HepG2 (cell line): ENCODE measurements at regions not wholly inside any gene's neighbourhood (a gene's known extent, or its start where the extent isn't known, plus 50 kb on each side); places are given as distances from the start of the nearest gene placed in this dataset.

Experiments used
- ATAC-seq: fragments of 200-7000 bp; cut with Tn5 transposase; 3 replicates; pipeline ENCODE4 v1.9.1; 2020; ENCODE audit warnings: mild to moderate bottlenecking, moderate library complexity
- BruUV-seq: library from RNA; stranded (reverse); fragments of 400-500 nt; replicated peaks from 2 replicates; lab custom pipeline; 2021; lab: Mats Ljungman, UMichigan
- CTCF ChIA-PET: fragments of 300-600 bp; formaldehyde crosslinking; extraction: SDS; loops from one replicate; lab custom pipeline; 2021; ENCODE audit warnings: low total read pairs, inconsistent platforms, low intra/inter-chr PET ratio; lab: Yijun Ruan, JAX
- POLR2A ChIA-PET: fragments of 350-600 bp; sonication (Branson Sonifier 250); formaldehyde crosslinking; loops from one replicate; lab custom pipeline; 2020; ENCODE audit warnings: antibody characterized with exemption, inconsistent platforms; lab: Yijun Ruan, JAX
- DNase-seq: peaks from one replicate; pipeline ENCODE4 v3.0.0-alpha.2; 2015; ENCODE audit warnings: low spot score
- FAIRE-seq: peaks from 3 replicates; lab custom pipeline; 2011; peaks lifted over from hg19 to GRCh38; lab: Jason Lieb, UNC
- H2AFZ ChIP-seq: one replicate; pipeline ENCODE4 v1.6.1; 2011; ENCODE audit warnings: low read length, inconsistent platforms
- H3K27ac ChIP-seq: fragments of 300-600 bp; 3 replicates; pipeline ENCODE4 v1.8.0; 2011; ENCODE audit warnings: mixed run types, mild to moderate bottlenecking, mixed read lengths, low read length, inconsistent platforms; ENCODE audit not compliant: insufficient read depth; ENCODE audit errors: extremely low read length
- H3K27me3 ChIP-seq, 2 experiments: fragments of 200-600 bp in 1 of 2; 2 replicates in 1 of 2; 3 replicates in 1 of 2; pipeline versions ENCODE4 v1.6.0 to v1.8.0; 2011; ENCODE audit warnings: low read length in 2 of 2, mild to moderate bottlenecking in 2 of 2, moderate library complexity in 2 of 2, inconsistent platforms in 1 of 2; ENCODE audit not compliant: insufficient read depth in 2 of 2, control insufficient read depth in 1 of 2
- H3K36me3 ChIP-seq, 2 experiments: fragments of 200-600 bp in 1 of 2; replicated peaks in 1 of 2; 2 replicates in 1 of 2; 3 replicates in 1 of 2; pipeline versions ENCODE4 v1.5.1 to v1.8.0; 2011; ENCODE audit warnings: low read length in 2 of 2, inconsistent platforms in 1 of 2; ENCODE audit not compliant: insufficient read depth in 2 of 2, control insufficient read depth in 1 of 2
- H3K4me1 ChIP-seq: 2 replicates; pipeline ENCODE4 v1.5.1; 2012; ENCODE audit warnings: low read length, inconsistent platforms; ENCODE audit not compliant: insufficient read depth
- H3K4me2 ChIP-seq: 2 replicates; pipeline ENCODE4 v1.6.0; 2011; ENCODE audit warnings: low read depth, low read length, inconsistent platforms
- H3K4me3 ChIP-seq, 3 experiments: fragments of 200-600 bp in 1 of 3; sonication (generic), shearing (Covaris generic) in 1 of 3; replicated peaks in 1 of 3; 2 replicates each; pipeline ENCODE4 v1.5.1; 2011 to 2016; ENCODE audit warnings: low read length in 3 of 3, inconsistent platforms in 2 of 3, low read depth in 2 of 3, mild to moderate bottlenecking in 2 of 3, control low read depth in 1 of 3, mixed read lengths in 1 of 3; ENCODE audit not compliant: insufficient read depth in 1 of 3
- H3K79me2 ChIP-seq: one replicate; pipeline ENCODE4 v1.6.1; 2011; ENCODE audit warnings: low read length, inconsistent platforms; ENCODE audit not compliant: insufficient read depth
- H3K9ac ChIP-seq: 2 replicates; pipeline ENCODE4 v1.6.0; 2011; ENCODE audit warnings: mild to moderate bottlenecking, low read depth, low read length, inconsistent platforms; ENCODE audit not compliant: insufficient read depth
- H3K9me3 ChIP-seq: 2 replicates; pipeline ENCODE4 v1.5.1; 2012; ENCODE audit warnings: mild to moderate bottlenecking, low read length
- H4K20me1 ChIP-seq: 2 replicates; pipeline ENCODE4 v1.6.0; 2011; ENCODE audit warnings: inconsistent platforms, mild to moderate bottlenecking, low read length, moderate library complexity; ENCODE audit not compliant: insufficient read depth
- ELF4 ChIP-seq: sonication (generic); formaldehyde crosslinking; IDR thresholded peaks from 2 replicates; pipeline ENCODE4 v1.5.0; 2020; ENCODE audit warnings: missing genetic modification reagents, mild to moderate bottlenecking, moderate library complexity, borderline replicate concordance
- GATA4 ChIP-seq: sonication (generic); IDR thresholded peaks from 2 replicates; pipeline ENCODE4 v1.6.1; 2016; ENCODE audit warnings: antibody characterized with exemption, low read depth, borderline replicate concordance
- HOMEZ ChIP-seq: IDR thresholded peaks from 2 replicates; pipeline ENCODE4 v1.6.1; 2016; ENCODE audit warnings: low read depth
- JDP2 ChIP-seq: sonication (generic); formaldehyde crosslinking; IDR thresholded peaks from 2 replicates; pipeline ENCODE4 v1.8.1; 2022; ENCODE audit warnings: missing genetic modification reagents, borderline replicate concordance
- KDM6A ChIP-seq: IDR thresholded peaks from 2 replicates; pipeline ENCODE4 v1.6.1; 2016; ENCODE audit warnings: low read depth
- NFAT5 ChIP-seq: sonication (generic); formaldehyde crosslinking; IDR thresholded peaks from 2 replicates; pipeline ENCODE4 v1.4.0; 2020; ENCODE audit warnings: missing genetic modification reagents
- ZBTB26 ChIP-seq: IDR thresholded peaks from 2 replicates; pipeline ENCODE4 v1.6.1; 2016; ENCODE audit warnings: missing compliant biosample characterization, missing genetic modification reagents, borderline replicate concordance
- ZNF180 ChIP-seq: sonication (generic); formaldehyde crosslinking; IDR thresholded peaks from 2 replicates; pipeline ENCODE4 v1.4.0; 2020; ENCODE audit warnings: low read depth, missing genetic modification reagents, borderline replicate concordance
- ZNF562 ChIP-seq: sonication (generic); formaldehyde crosslinking; IDR thresholded peaks from 2 replicates; pipeline ENCODE4 v1.8.0; 2022; ENCODE audit warnings: missing genetic modification reagents, borderline replicate concordance
- ZNF563 ChIP-seq: sonication (generic); formaldehyde crosslinking; IDR thresholded peaks from 2 replicates; pipeline ENCODE4 v1.8.0; 2022; ENCODE audit warnings: mild to moderate bottlenecking, moderate library complexity, missing genetic modification reagents
- WGBS: methylation state at CpG from one replicate; pipeline ENCODE4 v1.1.6; 2017; ENCODE audit warnings: low lambda C conversion rate; 5-methylcytosine and 5-hydroxymethylcytosine counted together
- in situ Hi-C: cut with HindIII; loops from 2 replicates; pipeline ENCODE4 v1.10.0; 2017; ENCODE audit warnings: low pct_unique_long_range_greater_than_20kb; ENCODE audit not compliant: extremely low pct_ligation_motif_present
- intact Hi-C: fragments of 100-400 bp; cut with micrococcal nuclease; formaldehyde crosslinking; loops from one replicate; pipeline ENCODE4 v1.10.0; 2022; ENCODE audit not compliant: unreplicated experiment

- no peak for TF ChIP-seq KDM6A (CRISPR knock-in tag)
- TF ChIP-seq ZNF180 (CRISPR knock-in tag), result no peak
- no peak for TF ChIP-seq ZNF563 (CRISPR knock-in tag)
- no peak for TF ChIP-seq NFAT5 (CRISPR knock-in tag)
- no peak for TF ChIP-seq ELF4 (CRISPR knock-in tag)
- TF ChIP-seq ZNF562 (CRISPR knock-in tag), result no peak
- TF ChIP-seq JDP2 (CRISPR knock-in tag), result no peak
- no peak for TF ChIP-seq ZBTB26 (CRISPR knock-in tag)
- TF ChIP-seq GATA4, result no peak
- TF ChIP-seq HOMEZ, result no peak
- H3K9ac ChIP-seq, result no peak overlapping the region
- 11% methylated on average over 3 of the region's 3 CpGs for WGBS
- no peak overlapping the region for H3K4me2 ChIP-seq
- FAIRE-seq (no peak), ATAC-seq (no peak), DNase-seq (no peak)
- no TSS peak for BruUV-seq
- H4K20me1 ChIP-seq, result no peaks in the 10 kb centered on the region
- no peak overlapping the region for H3K27ac ChIP-seq
- CTCF ChIA-PET, result no interaction called here
- no peaks in the 10 kb centered on the region for H3K27me3 ChIP-seq
- H2AFZ ChIP-seq, result no peak overlapping the region
- intact Hi-C loops, result no loop called here
- H3K79me2 ChIP-seq, result no peaks in the 10 kb centered on the region
- peaks cover 75% of the 10 kb centered on the region for H3K9me3 ChIP-seq
- in situ Hi-C loops, result no loop called here
- POLR2A ChIA-PET, result no interaction called here
- H3K36me3 ChIP-seq, result no peaks in the 10 kb centered on the region
- no peaks in the 10 kb centered on the region for H3K4me1 ChIP-seq
- H3K4me3 ChIP-seq, result no peak overlapping the region
These were observed 589.5 kb downstream of the GABRG2 start for GRCh38 chr5:162657076-162657475.
